Central memory CD8-positive, alpha-beta T cell (primary cell): ENCODE measurements at regions not wholly inside any gene's neighbourhood (a gene's known extent, or its start where the extent isn't known, plus 50 kb on each side); places are given as distances from the start of the nearest gene placed in this dataset.

Experiments
- ATAC-seq: fragments of 150-1000 bp; cut with Tn5 transposase; replicated peaks from 2 replicates; pipeline ENCODE4 v1.10.0; 2022; ENCODE audit warnings: mild to moderate bottlenecking, moderate FRiP score, moderate number of reproducible peaks; ENCODE audit not compliant: poor library complexity, severe bottlenecking; ENCODE audit errors: extremely low read depth
- DNase-seq, 2 donors: peaks; one replicate each; pipeline ENCODE4 v3.0.0; 2021; ENCODE audit warnings: low spot score in 2 of 2
- H3K27ac Mint-ChIP-seq: one replicate; pipeline ENCODE4 v1.8.0; 2022; ENCODE audit warnings: low read depth, mild to moderate bottlenecking, moderate library complexity, mixed read lengths
- H3K27me3 Mint-ChIP-seq: one replicate; pipeline ENCODE4 v1.8.0; 2022; ENCODE audit warnings: mixed read lengths
- H3K36me3 Mint-ChIP-seq: one replicate; pipeline ENCODE4 v1.8.0; 2022; ENCODE audit warnings: mild to moderate bottlenecking, moderate library complexity, mixed read lengths; ENCODE audit not compliant: insufficient read depth
- H3K4me1 Mint-ChIP-seq: one replicate; pipeline ENCODE4 v1.8.0; 2022; ENCODE audit warnings: mixed read lengths
- H3K4me3 Mint-ChIP-seq: one replicate; pipeline ENCODE4 v1.8.0; 2022; ENCODE audit warnings: mild to moderate bottlenecking, moderate library complexity, mixed read lengths
- H3K9me3 Mint-ChIP-seq: one replicate; pipeline ENCODE4 v1.8.0; 2022; ENCODE audit warnings: mixed read lengths

DNA sequence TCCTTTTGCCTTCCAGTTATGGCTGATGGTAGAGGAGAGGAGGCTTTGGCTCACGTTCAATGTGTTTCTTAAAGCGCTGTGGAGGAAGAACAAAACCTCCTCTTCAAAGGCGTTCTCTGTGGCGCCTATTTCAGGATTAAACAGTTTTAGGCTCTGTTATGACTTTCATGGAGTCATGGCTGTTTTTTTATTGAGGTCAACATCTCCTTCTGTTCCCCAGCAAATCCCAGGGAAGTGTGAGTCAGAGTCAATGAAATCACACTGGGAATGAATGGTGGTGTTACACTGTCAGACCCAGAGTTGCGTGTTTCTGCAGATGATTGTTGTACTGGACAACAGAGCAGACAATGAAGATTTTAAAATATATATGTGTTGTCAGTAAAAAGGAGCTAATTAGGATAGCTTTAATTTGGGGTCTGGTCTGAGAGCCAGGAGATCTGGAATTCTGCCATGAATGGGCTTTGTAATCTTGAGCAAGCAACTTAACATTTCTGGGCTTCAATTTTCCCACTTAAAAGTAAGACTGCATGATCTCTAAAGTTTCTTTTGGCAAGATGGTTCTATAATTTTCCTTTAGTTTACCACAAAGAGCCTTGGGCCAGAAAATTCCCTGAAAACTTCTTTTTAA, 240.7 kb downstream of the CSNK1G3 start:
- DNase-seq = no peak
- no peaks in the 10 kb centered on the region for H3K27me3 Mint-ChIP-seq

DNA sequence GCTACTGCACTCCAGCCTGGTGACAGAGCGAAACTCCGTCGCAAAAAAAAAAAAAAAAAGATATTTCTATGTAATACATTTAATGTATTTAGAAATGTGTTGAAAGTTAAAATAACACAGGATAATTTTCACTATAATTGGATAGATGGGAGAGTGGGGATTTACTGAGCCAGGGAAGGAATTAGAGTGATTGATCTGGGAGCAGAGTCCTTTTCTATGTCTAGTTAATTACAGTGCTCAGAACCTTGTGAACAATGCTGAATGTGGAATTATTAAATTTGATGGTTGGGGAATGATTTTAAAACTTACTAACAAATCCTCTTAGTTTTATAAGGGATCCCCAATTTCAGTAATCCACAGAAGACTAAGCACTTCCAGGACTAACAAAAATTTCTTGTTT, 239.7 kb downstream of the CSNK1G3 start:
- H3K27ac Mint-ChIP-seq = no peak overlapping the region
- DNase-seq (no peak), ATAC-seq (no peak)
- no peaks in the 10 kb centered on the region for H3K4me1 Mint-ChIP-seq
- no peaks in the 10 kb centered on the region for H3K27me3 Mint-ChIP-seq
- H3K4me3 Mint-ChIP-seq = no peak overlapping the region
- peaks cover 5% of the 10 kb centered on the region for H3K9me3 Mint-ChIP-seq
- no peaks in the 10 kb centered on the region for H3K36me3 Mint-ChIP-seq

More for the DNA sequence above, 240.7 kb downstream of the CSNK1G3 start:
- no peaks in the 10 kb centered on the region for H3K4me1 Mint-ChIP-seq
- H3K36me3 Mint-ChIP-seq = no peaks in the 10 kb centered on the region
- no peak overlapping the region for H3K4me3 Mint-ChIP-seq
- no peak for ATAC-seq
- no peak overlapping the region for H3K27ac Mint-ChIP-seq
- H3K9me3 Mint-ChIP-seq = peaks cover 5% of the 10 kb centered on the region

DNA sequence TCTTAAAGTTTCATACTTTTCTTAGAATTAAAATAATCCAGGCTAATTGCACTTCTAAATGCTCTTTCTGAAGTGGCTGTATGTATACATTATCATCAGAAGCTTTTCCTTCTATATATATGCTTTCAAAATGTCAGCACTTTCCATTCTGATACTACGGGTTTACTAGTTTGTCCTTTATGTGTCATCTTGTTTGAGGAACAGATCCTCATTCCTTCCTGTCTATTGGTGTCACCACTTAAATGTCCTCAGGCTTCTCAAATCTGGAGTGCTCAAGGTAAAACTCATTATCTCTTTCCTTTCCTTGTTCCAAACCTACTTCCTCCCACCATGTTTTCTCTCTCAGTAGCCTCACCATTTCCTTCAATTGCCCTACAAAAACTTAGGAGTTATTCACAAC, 236.3 kb downstream of the CSNK1G3 start:
- ATAC-seq (no peak), DNase-seq (no peak)
- Mint-ChIP-seq H3K9me3 (peaks cover 5% of the 10 kb centered on the region), H3K27me3 (no peaks in the 10 kb centered on the region), H3K27ac (no peak overlapping the region), H3K36me3 (no peaks in the 10 kb centered on the region), H3K4me3 (no peak overlapping the region), H3K4me1 (no peaks in the 10 kb centered on the region)

DNA sequence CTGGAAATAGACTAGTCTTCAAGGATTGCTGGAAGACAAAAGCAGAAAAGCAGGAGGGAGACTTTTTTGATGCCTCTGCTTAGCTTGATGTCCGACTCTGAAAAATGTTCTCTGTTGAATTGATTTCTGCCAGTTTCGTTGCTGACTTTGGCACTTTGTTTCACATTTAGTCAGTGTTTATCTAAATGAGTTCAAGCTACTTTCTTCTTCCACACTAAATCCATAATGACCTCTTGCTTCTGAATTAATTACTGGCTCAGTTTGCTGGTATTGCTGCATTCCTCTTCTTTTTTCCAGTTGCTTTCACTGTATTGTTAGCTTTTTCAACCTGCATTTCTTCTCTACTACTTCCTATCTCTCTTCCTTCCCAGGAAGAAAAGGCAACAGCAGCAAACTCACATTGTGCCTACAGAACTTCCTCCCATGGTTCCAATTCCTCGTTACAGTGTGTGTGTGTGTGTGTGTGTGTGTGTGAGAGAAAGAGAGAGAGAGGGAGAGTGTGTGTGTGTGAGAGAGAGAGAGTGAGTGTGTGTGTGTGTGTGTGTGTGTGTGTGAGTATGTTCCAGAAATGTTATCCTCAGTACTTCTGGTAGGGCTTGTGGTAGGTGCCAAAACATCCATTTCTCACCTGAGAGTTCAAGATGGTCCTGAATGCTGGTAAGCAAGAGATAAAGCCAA, 234.8 kb downstream of the CSNK1G3 start:
- no peak for DNase-seq
- Mint-ChIP-seq H3K27ac (no peak overlapping the region), H3K36me3 (no peaks in the 10 kb centered on the region), H3K4me1 (no peaks in the 10 kb centered on the region), H3K4me3 (no peak overlapping the region), H3K9me3 (peaks cover 5% of the 10 kb centered on the region), H3K27me3 (no peaks in the 10 kb centered on the region)
- ATAC-seq = no peak

GRCh38 chr5:123743990-123744583, 232.1 kb downstream of the CSNK1G3 start:
- Mint-ChIP-seq H3K36me3 (no peaks in the 10 kb centered on the region), H3K9me3 (peaks cover 5% of the 10 kb centered on the region), H3K27ac (no peak overlapping the region), H3K4me3 (no peak overlapping the region), H3K27me3 (no peaks in the 10 kb centered on the region), H3K4me1 (no peaks in the 10 kb centered on the region)
- no peak for DNase-seq
- no peak for ATAC-seq

DNA sequence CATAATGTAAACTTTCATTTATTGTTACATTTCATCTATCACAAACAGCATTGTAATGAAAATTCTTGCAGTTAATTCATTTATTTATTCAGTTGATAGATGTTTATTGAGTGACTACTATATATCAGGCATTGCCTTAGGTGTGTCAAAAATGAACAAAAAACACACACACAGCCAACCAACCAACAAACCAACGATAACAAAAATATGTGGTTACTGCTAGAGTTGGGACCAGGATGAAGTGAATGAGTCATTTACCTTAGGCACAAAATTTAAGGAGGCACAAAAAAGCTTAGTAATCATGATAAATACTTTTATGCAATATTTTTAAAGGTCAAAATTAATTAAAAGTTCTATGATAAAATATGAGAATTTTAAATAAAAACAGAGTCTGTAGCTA, 223.4 kb downstream of the CSNK1G3 start:
- Mint-ChIP-seq H3K27ac (no peak overlapping the region), H3K4me3 (no peak overlapping the region)
- ATAC-seq = no peak

DNA sequence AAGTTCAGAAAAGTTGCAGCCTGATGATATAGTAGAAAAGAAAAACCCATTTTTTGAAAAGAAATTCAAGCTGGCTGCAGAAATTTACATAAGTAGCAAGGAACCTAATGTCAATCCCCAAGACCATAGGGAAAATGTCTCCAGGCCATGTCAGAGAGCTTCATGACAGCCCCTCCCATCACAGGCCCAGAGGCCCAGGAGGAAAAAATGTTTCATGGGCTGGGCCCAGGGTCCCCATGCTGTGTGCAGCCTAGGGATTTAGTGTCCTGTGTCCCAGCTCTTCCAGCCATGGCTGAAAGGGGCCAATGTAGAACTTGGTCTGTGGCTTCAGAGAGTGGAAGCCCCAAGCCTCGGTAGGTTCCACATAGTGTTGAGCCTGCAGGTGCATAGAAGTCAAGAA, 220.3 kb downstream of the CSNK1G3 start:
- no peaks in the 10 kb centered on the region for H3K36me3 Mint-ChIP-seq
- no peaks in the 10 kb centered on the region for H3K4me1 Mint-ChIP-seq
- no peak overlapping the region for H3K27ac Mint-ChIP-seq
- H3K4me3 Mint-ChIP-seq = no peak overlapping the region
- no peak for DNase-seq
- H3K27me3 Mint-ChIP-seq = no peaks in the 10 kb centered on the region
- H3K9me3 Mint-ChIP-seq = peaks cover 27% of the 10 kb centered on the region
- no peak for ATAC-seq

More for the DNA sequence above, 223.4 kb downstream of the CSNK1G3 start:
- H3K27me3 Mint-ChIP-seq = no peaks in the 10 kb centered on the region
- no peak for DNase-seq
- H3K4me1 Mint-ChIP-seq = no peaks in the 10 kb centered on the region
- H3K36me3 Mint-ChIP-seq = no peaks in the 10 kb centered on the region
- H3K9me3 Mint-ChIP-seq = peaks cover 21% of the 10 kb centered on the region

DNA sequence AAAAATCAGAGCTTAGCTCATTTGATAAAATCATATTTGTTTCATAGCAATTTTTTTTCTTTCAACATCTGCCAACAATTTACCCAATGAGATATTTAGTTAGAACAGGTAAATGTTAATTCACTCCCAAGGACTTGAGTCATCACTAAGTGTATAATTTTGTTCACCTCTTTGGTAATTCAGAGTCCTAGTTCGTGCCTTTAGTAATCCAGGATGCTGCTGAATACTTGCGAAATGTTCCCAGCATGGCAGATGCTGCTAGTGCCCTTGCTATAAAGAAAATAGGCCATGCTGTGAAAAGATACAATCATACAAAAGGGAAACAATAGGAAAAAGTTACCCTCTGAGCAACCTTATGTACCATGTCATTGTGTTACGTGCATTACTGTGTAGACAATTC, 210.5 kb downstream of the CSNK1G3 start:
- H3K27me3 Mint-ChIP-seq = no peaks in the 10 kb centered on the region
- H3K9me3 Mint-ChIP-seq = peaks cover 12% of the 10 kb centered on the region
- DNase-seq = no peak
- ATAC-seq = no peak
- H3K36me3 Mint-ChIP-seq = no peaks in the 10 kb centered on the region
- H3K27ac Mint-ChIP-seq = no peak overlapping the region
- H3K4me3 Mint-ChIP-seq = no peak overlapping the region
- no peaks in the 10 kb centered on the region for H3K4me1 Mint-ChIP-seq

- DNase-seq = no peak
- no peaks in the 10 kb centered on the region for H3K4me1 Mint-ChIP-seq
- H3K27me3 Mint-ChIP-seq = no peaks in the 10 kb centered on the region
- no peak overlapping the region for H3K4me3 Mint-ChIP-seq
- H3K36me3 Mint-ChIP-seq = no peaks in the 10 kb centered on the region
- peaks cover 10% of the 10 kb centered on the region for H3K9me3 Mint-ChIP-seq
- ATAC-seq = no peak
- no peak overlapping the region for H3K27ac Mint-ChIP-seq
Measured at GRCh38 chr5:123721675-123722276, 209.8 kb downstream of the CSNK1G3 start.

DNA sequence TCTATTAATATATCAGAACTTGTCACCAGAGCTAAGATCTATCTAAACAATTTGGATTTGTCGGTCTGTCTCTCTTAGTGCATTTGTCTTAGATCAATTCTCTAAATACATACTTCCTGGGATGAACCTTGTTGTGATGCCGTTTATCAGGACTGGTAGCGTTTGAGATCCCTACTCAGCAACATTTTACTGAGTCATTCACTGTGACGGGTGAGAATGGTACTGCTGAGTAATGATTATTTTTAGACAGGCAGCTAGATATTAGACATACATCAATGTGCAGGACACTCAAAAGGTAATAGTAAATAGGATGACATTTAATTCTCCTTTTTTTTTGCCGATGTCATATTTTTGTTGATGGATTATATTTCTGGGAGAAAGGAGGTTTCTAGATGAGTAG, 209.0 kb downstream of the CSNK1G3 start:
- H3K4me3 Mint-ChIP-seq = no peak overlapping the region
- peaks cover 3% of the 10 kb centered on the region for H3K9me3 Mint-ChIP-seq
- no peaks in the 10 kb centered on the region for H3K4me1 Mint-ChIP-seq
- no peaks in the 10 kb centered on the region for H3K27me3 Mint-ChIP-seq
- ATAC-seq (no peak), DNase-seq (no peak)
- peaks cover 1% of the 10 kb centered on the region for H3K36me3 Mint-ChIP-seq
- no peak overlapping the region for H3K27ac Mint-ChIP-seq

DNA sequence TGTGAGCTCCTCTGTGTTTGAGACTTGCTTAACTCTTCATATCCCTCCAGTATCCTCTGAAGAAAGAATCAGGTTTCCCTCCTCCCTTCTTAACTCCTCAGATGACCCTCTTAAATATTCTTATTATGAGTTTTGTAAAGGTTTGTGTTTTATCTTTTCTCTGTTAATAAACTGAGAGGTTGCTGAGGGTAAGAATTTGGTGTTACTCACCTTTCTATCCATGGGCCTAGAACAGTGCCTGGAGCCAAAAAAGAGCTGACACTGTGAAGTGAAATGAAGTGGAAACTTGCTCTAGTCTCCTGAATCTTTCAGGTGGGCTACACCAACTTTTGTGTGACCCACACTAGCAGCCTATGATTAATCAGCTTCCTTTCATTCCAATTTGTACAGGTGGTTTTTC, 208.4 kb downstream of the CSNK1G3 start:
- Mint-ChIP-seq H3K4me3 (no peak overlapping the region), H3K36me3 (peaks cover 1% of the 10 kb centered on the region), H3K9me3 (no peaks in the 10 kb centered on the region), H3K27ac (no peak overlapping the region), H3K4me1 (no peaks in the 10 kb centered on the region), H3K27me3 (no peaks in the 10 kb centered on the region)
- ATAC-seq (no peak), DNase-seq (no peak)

- ATAC-seq = no peak
- no peaks in the 10 kb centered on the region for H3K9me3 Mint-ChIP-seq
- no peak for DNase-seq
- H3K36me3 Mint-ChIP-seq = peaks cover 1% of the 10 kb centered on the region
- no peak overlapping the region for H3K4me3 Mint-ChIP-seq
- H3K4me1 Mint-ChIP-seq = no peaks in the 10 kb centered on the region
- no peaks in the 10 kb centered on the region for H3K27me3 Mint-ChIP-seq
- H3K27ac Mint-ChIP-seq = no peak overlapping the region
Measured at GRCh38 chr5:123719004-123719403, 207.0 kb downstream of the CSNK1G3 start.

DNA sequence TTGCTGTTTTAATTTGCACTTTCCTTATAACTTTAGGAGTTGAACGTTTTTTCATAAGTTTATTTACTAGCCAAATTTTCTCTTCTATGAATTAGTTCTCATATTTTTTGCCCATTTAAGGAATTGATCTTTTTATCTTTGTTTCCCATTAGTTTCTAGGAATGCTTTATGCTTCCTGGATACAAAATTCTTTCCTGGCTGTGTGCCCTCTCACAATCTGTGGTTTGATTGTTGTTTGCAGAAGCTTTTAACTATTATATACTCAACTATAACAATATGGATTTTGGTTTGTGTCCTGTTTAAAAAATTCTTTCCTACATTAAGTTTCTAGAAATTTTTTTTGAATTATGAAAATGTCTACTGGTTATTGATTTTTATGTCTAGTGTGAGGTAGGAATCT, 206.3 kb downstream of the CSNK1G3 start:
- no peaks in the 10 kb centered on the region for H3K27me3 Mint-ChIP-seq
- H3K27ac Mint-ChIP-seq = no peak overlapping the region
- peaks cover 1% of the 10 kb centered on the region for H3K36me3 Mint-ChIP-seq
- no peak for DNase-seq
- H3K4me1 Mint-ChIP-seq = no peaks in the 10 kb centered on the region
- ATAC-seq = no peak
- peaks cover 2% of the 10 kb centered on the region for H3K9me3 Mint-ChIP-seq
- H3K4me3 Mint-ChIP-seq = no peak overlapping the region
